GM11168 (cell line): ENCODE measurements at regions not wholly inside any gene's neighbourhood (a gene's known extent, or its start where the extent isn't known, plus 50 kb on each side); places are given as distances from the start of the nearest gene placed in this dataset.
"Not testable (repeated sequence)": the region's sequence is repeated elsewhere in the genome, so short reads cannot be mapped to it uniquely, and the experiment has no call there.

Experiments
- in situ Hi-C: fragments of 300-500 bp; cut with MboI; formaldehyde crosslinking; loops from one replicate; pipeline ENCODE4 v1.12.0; 2022; ENCODE audit warnings: low sequenced_read_pairs; ENCODE audit not compliant: unreplicated experiment

GRCh38 chr2:182477774-182478173, 50.9 kb upstream of the PDE1A start:
- in situ Hi-C loops: no loop called here

- in situ Hi-C loops: no loop called here
Observed at GRCh38 chr2:182481676-182482075, 54.8 kb upstream of the PDE1A start.

GRCh38 chr2:182482511-182482910, 55.7 kb upstream of the PDE1A start:
- in situ Hi-C loops: no loop called here

GRCh38 chr2:182496596-182496995, 69.8 kb upstream of the PDE1A start:
- in situ Hi-C loops: no loop called here

GRCh38 chr2:182499706-182500470, 73.1 kb upstream of the PDE1A start:
- in situ Hi-C loops: no loop called here

- in situ Hi-C loops: no loop called here
Observed at GRCh38 chr2:182503886-182504285, 77.0 kb upstream of the PDE1A start.

GRCh38 chr2:182504903-182505302, 78.1 kb upstream of the PDE1A start:
- in situ Hi-C loops: no loop called here

GRCh38 chr2:182506606-182507005, 79.8 kb upstream of the PDE1A start:
- in situ Hi-C loops: no loop called here

- in situ Hi-C loops: not testable (repeated sequence)
Observed at GRCh38 chr2:182508583-182508982, 81.7 kb upstream of the PDE1A start.

GRCh38 chr2:182509216-182509615, 82.4 kb upstream of the PDE1A start:
- in situ Hi-C loops: no loop called here

GRCh38 chr2:182521453-182522404, 94.9 kb upstream of the PDE1A start:
- in situ Hi-C loops: no loop called here

GRCh38 chr2:182522405-182522896, 95.6 kb upstream of the PDE1A start:
- in situ Hi-C loops: no loop called here

- in situ Hi-C loops: no loop called here
Observed at GRCh38 chr2:182522972-182523473, 96.2 kb upstream of the PDE1A start.

GRCh38 chr2:182530636-182531035, 103.8 kb upstream of the PDE1A start:
- in situ Hi-C loops: no loop called here

GRCh38 chr2:182540252-182540651, 113.4 kb upstream of the PDE1A start:
- in situ Hi-C loops: no loop called here

- in situ Hi-C loops: no loop called here
Observed at GRCh38 chr2:182541268-182541667, 114.4 kb upstream of the PDE1A start.

- in situ Hi-C loops: no loop called here
Observed at GRCh38 chr2:182542501-182543258, 115.8 kb upstream of the PDE1A start.

- in situ Hi-C loops: no loop called here
Observed at GRCh38 chr2:182543741-182544525, 117.1 kb upstream of the PDE1A start.

GRCh38 chr2:182545420-182546167, 118.8 kb upstream of the PDE1A start:
- in situ Hi-C loops: no loop called here
